HG03354 (cell line): ENCODE measurements at regions not wholly inside any gene's neighbourhood (a gene's known extent, or its start where the extent isn't known, plus 50 kb on each side); places are given as distances from the start of the nearest gene placed in this dataset.
A peak's percentile ranks its signal among the peaks of the same experiment; 100 is the strongest.

Source experiments
- ATAC-seq: cut with Tn5 transposase; IDR thresholded peaks from one replicate; pipeline ENCODE4 v1.9.1; 2021; ENCODE audit warnings: mild to moderate bottlenecking; ENCODE audit not compliant: unreplicated experiment, poor library complexity, severe bottlenecking

GRCh38 chr10:123576706-123577105 lies 89.4 kb upstream of the GPR26 start:
- ATAC-seq = no peak

- ATAC-seq = no peak
Observed at GRCh38 chr10:123577921-123578461, 88.2 kb upstream of the GPR26 start.

GRCh38 chr10:123578721-123579120 lies 87.4 kb upstream of the GPR26 start:
- no peak for ATAC-seq

- no peak for ATAC-seq
Observed at GRCh38 chr10:123579675-123580074, 86.5 kb upstream of the GPR26 start.

- ATAC-seq = no peak
Observed at GRCh38 chr10:123580426-123580825, 85.7 kb upstream of the GPR26 start.

- ATAC-seq = no peak
Observed at GRCh38 chr10:123581656-123582055, 84.5 kb upstream of the GPR26 start.

- peak; percentile 83 for ATAC-seq
Observed at GRCh38 chr10:123582084-123582989, 83.8 kb upstream of the GPR26 start.

- no peak for ATAC-seq
Observed at GRCh38 chr10:123583639-123584418, 82.3 kb upstream of the GPR26 start.

- ATAC-seq = no peak
Observed at GRCh38 chr10:123584419-123584775, 81.8 kb upstream of the GPR26 start.

GRCh38 chr10:123585477-123586445 lies 80.4 kb upstream of the GPR26 start:
- no peak for ATAC-seq

GRCh38 chr10:123587110-123587509 lies 79.0 kb upstream of the GPR26 start:
- no peak for ATAC-seq

GRCh38 chr10:123588386-123588914 lies 77.7 kb upstream of the GPR26 start:
- ATAC-seq = no peak

- no peak for ATAC-seq
Observed at GRCh38 chr10:123595661-123596060, 70.5 kb upstream of the GPR26 start.

GRCh38 chr10:123597676-123598075 lies 68.5 kb upstream of the GPR26 start:
- ATAC-seq = no peak

GRCh38 chr10:123599366-123599849 lies 66.7 kb upstream of the GPR26 start:
- ATAC-seq = no peak

- ATAC-seq = no peak
Observed at GRCh38 chr10:123600177-123600576, 66.0 kb upstream of the GPR26 start.

GRCh38 chr10:123603130-123603529 lies 63.0 kb upstream of the GPR26 start:
- ATAC-seq = no peak

- no peak for ATAC-seq
Observed at GRCh38 chr10:123604506-123604905, 61.6 kb upstream of the GPR26 start.

- ATAC-seq = no peak
Observed at GRCh38 chr10:123606006-123606405, 60.1 kb upstream of the GPR26 start.
